Heart left ventricle (tissue), 13 donors: ENCODE measurements at regions not wholly inside any gene's neighbourhood (a gene's known extent, or its start where the extent isn't known, plus 50 kb on each side); places are given as distances from the start of the nearest gene placed in this dataset.

Source experiments
- CTCF ChIP-seq, 12 donors: fragments of 200-600 bp; sonication (generic) in 4 of 12; IDR thresholded peaks; one replicate each; pipeline versions ENCODE4 v1.5.0 to v1.8.0; 2018 to 2022; ENCODE audit warnings: antibody characterized with exemption in 12 of 12, mild to moderate bottlenecking in 5 of 12
- POLR2A ChIP-seq, 2 donors: fragments of 450-650 bp; IDR thresholded peaks; one replicate each; pipeline ENCODE4 v1.6.1; 2017; ENCODE audit warnings: antibody characterized with exemption in 2 of 2, mild to moderate bottlenecking in 2 of 2, moderate library complexity in 2 of 2
- donor health status: ischemic (EF 13 %, LVEDD 7.1; RV severe dilation, severe dysfunction).
- donor health status: DM: no; HTN: yes; CAD: no.
- donor health status: DM: no; HTN: no; CAD: no.
- donor health status: ischemic (EF 25% LVEDD 6.9; RV normal size, moderate dysfunction).
- donor health status: ischemic (EF 25% LVEDD 5.7; RV mildly dilated, moderate dysfunction).
- donor health status: ischemic (EF 35%, LVEDD 5.7; RV mildly dilated, moderate dysfunction).
- donor health status: nonischemic (EF 11% LVEDD 7.7; RV severe dilation, severe dysfunction).
- donor health status: DM: yes; HTN: yes; CAD: no.
- donor health status: PGD.
- donor health status: ischemic (EF 29% LVEDD 5.4; RV normal size, mild dysfunction).
- donor health status: nonischemic (EF 23%, LVEDD 6.1; RV moderate dilation, normal function).

- TF ChIP-seq CTCF (IDR thresholded peaks at IDR 0.05): no peak
- TF ChIP-seq POLR2A (IDR thresholded peaks at IDR 0.05): no peak
Observed at GRCh38 chr4:38281371-38282071, 321.3 kb downstream of the PTTG2 start.
